Keratinocyte (primary cell): ENCODE measurements at regions not wholly inside any gene's neighbourhood (a gene's known extent, or its start where the extent isn't known, plus 50 kb on each side); places are given as distances from the start of the nearest gene placed in this dataset.

Source experiments
- DNase-seq: peaks from one replicate; pipeline ENCODE4 v3.0.0-alpha.2; 2011; ENCODE audit warnings: low read depth, missing footprints, low spot score
- FAIRE-seq: peaks from 2 replicates; lab custom pipeline; 2011; peaks lifted over from hg19 to GRCh38; lab: Jason Lieb, UNC
- H2AFZ ChIP-seq: 2 replicates; pipeline ENCODE4 v1.6.0; 2012; ENCODE audit warnings: low read length, control low read depth, inconsistent platforms; ENCODE audit not compliant: control insufficient read depth
- H3K27ac ChIP-seq: 2 replicates; pipeline ENCODE4 v1.5.1; 2011; ENCODE audit warnings: low read length; ENCODE audit not compliant: control insufficient read depth, insufficient read depth
- H3K27me3 ChIP-seq: 3 replicates; pipeline ENCODE4 v1.6.0; 2011; ENCODE audit warnings: low read length; ENCODE audit not compliant: control insufficient read depth, insufficient read depth; ENCODE audit errors: extremely low read depth
- H3K36me3 ChIP-seq, 2 experiments: 2 replicates in 1 of 2; 3 replicates in 1 of 2; pipeline ENCODE4 v1.5.1; 2011; ENCODE audit warnings: low read length in 2 of 2, mild to moderate bottlenecking in 1 of 2; ENCODE audit not compliant: control insufficient read depth in 2 of 2, insufficient read depth in 2 of 2; ENCODE audit errors: extremely low read depth in 1 of 2
- H3K4me1 ChIP-seq: 3 replicates; pipeline ENCODE4 v1.5.1; 2011; ENCODE audit warnings: low read length; ENCODE audit not compliant: control insufficient read depth, insufficient read depth; ENCODE audit errors: extremely low read depth
- H3K4me2 ChIP-seq: 3 replicates; pipeline ENCODE4 v1.6.0; 2011; ENCODE audit warnings: low read depth, low read length; ENCODE audit not compliant: control insufficient read depth, insufficient read depth; ENCODE audit errors: extremely low read depth
- H3K4me3 ChIP-seq, 3 experiments: fragments of 200-600 bp in 1 of 3; sonication (generic) in 1 of 3; 2 replicates in 2 of 3; 3 replicates in 1 of 3; pipeline ENCODE4 v1.5.1; 2011 to 2016; ENCODE audit warnings: low read length in 3 of 3, mild to moderate bottlenecking in 3 of 3, control low read depth in 2 of 3, inconsistent platforms in 1 of 3, low read depth in 1 of 3, mixed read lengths in 1 of 3, mixed run types in 1 of 3, moderate library complexity in 1 of 3; ENCODE audit not compliant: control insufficient read depth in 2 of 3, insufficient read depth in 2 of 3; ENCODE audit errors: extremely low read depth in 1 of 3
- H3K79me2 ChIP-seq: 2 replicates; pipeline ENCODE4 v1.6.0; 2012; ENCODE audit warnings: low read length; ENCODE audit not compliant: control insufficient read depth, insufficient read depth
- H3K9ac ChIP-seq: 3 replicates; pipeline ENCODE4 v1.6.0; 2011; ENCODE audit warnings: low read length; ENCODE audit not compliant: control insufficient read depth, insufficient read depth; ENCODE audit errors: extremely low read depth
- H3K9me1 ChIP-seq: 3 replicates; pipeline ENCODE4 v1.6.0; 2011; ENCODE audit warnings: low read length; ENCODE audit not compliant: control insufficient read depth, insufficient read depth; ENCODE audit errors: extremely low read depth
- H3K9me3 ChIP-seq: 2 replicates; pipeline ENCODE4 v1.5.1; 2012; ENCODE audit warnings: low read depth, low read length; ENCODE audit not compliant: control insufficient read depth
- H4K20me1 ChIP-seq: 3 replicates; pipeline ENCODE4 v1.6.0; 2011; ENCODE audit warnings: low read length; ENCODE audit not compliant: control insufficient read depth, insufficient read depth; ENCODE audit errors: extremely low read depth
- CTCF ChIP-seq, 3 experiments: IDR thresholded peaks in 1 of 3; conservative IDR thresholded peaks in 1 of 3; optimal IDR thresholded peaks in 1 of 3; 2 replicates in 2 of 3; 3 replicates in 1 of 3; pipeline versions ENCODE3 to v1.5.1; 2011; ENCODE audit warnings: low read length in 3 of 3, mild to moderate bottlenecking in 3 of 3, moderate library complexity in 2 of 3, control low read depth in 1 of 3, inconsistent platforms in 1 of 3; ENCODE audit not compliant: insufficient read depth in 2 of 3; ENCODE audit errors: extremely low read depth in 1 of 3
- EZH2 ChIP-seq: IDR thresholded peaks from one replicate; pipeline ENCODE4 v1.6.1; 2012; ENCODE audit warnings: inconsistent platforms, mild to moderate bottlenecking, low read length, moderate library complexity
- dilution Hi-C: fragments of 300-500 bp; cut with MboI; formaldehyde crosslinking; loops from one replicate; pipeline ENCODE4 v1.7.0; 2020; ENCODE audit warnings: low sequenced_read_pairs; ENCODE audit not compliant: extremely low pct_ligation_motif_present

GRCh38 chr2:66717218-66717905 lies 282.4 kb downstream of the MEIS1 start:
- H4K20me1 ChIP-seq: no peaks in the 10 kb centered on the region
- H3K4me2 ChIP-seq: no peak overlapping the region
- H3K4me3 ChIP-seq: no peak overlapping the region
- TF ChIP-seq EZH2 (no peak), CTCF (optimal IDR thresholded peaks at IDR 0.05 in 1 of 3, IDR thresholded peaks at IDR 0.05 in 1 of 3, conservative IDR thresholded peaks at IDR 0.05 in 1 of 3; ENCODE audit: extremely low read depth in 1 of 3, insufficient read depth in 2 of 3, low read length in 3 of 3) (no peak)
- H3K9ac ChIP-seq: no peak overlapping the region
- H3K4me1 ChIP-seq: no peaks in the 10 kb centered on the region
- H3K27ac ChIP-seq: no peak overlapping the region
- no peaks in the 10 kb centered on the region for H3K9me3 ChIP-seq
- dilution Hi-C loops: no loop called here
- no peaks in the 10 kb centered on the region for H3K27me3 ChIP-seq
- H3K36me3 ChIP-seq: no peaks in the 10 kb centered on the region
- no peaks in the 10 kb centered on the region for H3K9me1 ChIP-seq
- DNase-seq (no peak), FAIRE-seq (no peak)
- no peaks in the 10 kb centered on the region for H3K79me2 ChIP-seq
- no peak overlapping the region for H2AFZ ChIP-seq

GRCh38 chr2:66717973-66718372 lies 283.0 kb downstream of the MEIS1 start:
- dilution Hi-C loops: no loop called here
- Histone ChIP-seq H2AFZ (no peak overlapping the region), H3K9me3 (no peaks in the 10 kb centered on the region), H3K27me3 (no peaks in the 10 kb centered on the region), H3K79me2 (no peaks in the 10 kb centered on the region), H3K36me3 (no peaks in the 10 kb centered on the region), H3K9me1 (no peaks in the 10 kb centered on the region), H3K9ac (no peak overlapping the region), H3K4me2 (no peak overlapping the region), H4K20me1 (no peaks in the 10 kb centered on the region), H3K4me3 (no peak overlapping the region), H3K4me1 (no peaks in the 10 kb centered on the region), H3K27ac (no peak overlapping the region)
- no peak for TF ChIP-seq CTCF (optimal IDR thresholded peaks at IDR 0.05 in 1 of 3, IDR thresholded peaks at IDR 0.05 in 1 of 3, conservative IDR thresholded peaks at IDR 0.05 in 1 of 3; ENCODE audit: extremely low read depth in 1 of 3, insufficient read depth in 2 of 3, low read length in 3 of 3)
- TF ChIP-seq EZH2: no peak
- FAIRE-seq: no peak
- no peak for DNase-seq
